SU-DHL-6 (cell line): ENCODE measurements at regions not wholly inside any gene's neighbourhood (a gene's known extent, or its start where the extent isn't known, plus 50 kb on each side); places are given as distances from the start of the nearest gene placed in this dataset.

Experiments used
- H2AFZ ChIP-seq: fragments of 200-600 bp; sonication (generic); 2 replicates; pipeline ENCODE4 v1.6.1; 2014; ENCODE audit warnings: low read depth, mild to moderate bottlenecking, moderate library complexity, mixed read lengths, antibody characterized with exemption, low read length; ENCODE audit not compliant: severe bottlenecking
- H3F3A ChIP-seq: fragments of 200-600 bp; shearing (Covaris generic); 2 replicates; pipeline ENCODE4 v1.6.0; 2016; ENCODE audit warnings: antibody characterized with exemption, mild to moderate bottlenecking; ENCODE audit not compliant: insufficient read depth
- H3K27ac ChIP-seq: fragments of 200-600 bp; sonication (generic); 2 replicates; pipeline ENCODE4 v1.5.1; 2016; ENCODE audit warnings: low read depth, mild to moderate bottlenecking, low read length, moderate library complexity, mixed read lengths
- H3K27me3 ChIP-seq: fragments of 200-600 bp; sonication (generic), shearing (Covaris generic); 2 replicates; pipeline ENCODE4 v1.6.0; 2014; ENCODE audit warnings: mild to moderate bottlenecking, low read length
- H3K36me3 ChIP-seq: fragments of 200-600 bp; sonication (generic); 2 replicates; pipeline ENCODE4 v1.6.1; 2014; ENCODE audit warnings: mild to moderate bottlenecking, low read length, mixed read lengths
- H3K4me2 ChIP-seq: fragments of 300-600, 200-600 bp; shearing (Covaris generic), sonication (generic); 2 replicates; pipeline ENCODE4 v1.6.0; 2014; ENCODE audit warnings: low read length, low read depth, mild to moderate bottlenecking; ENCODE audit not compliant: poor library complexity, severe bottlenecking
- H3K4me3 ChIP-seq: fragments of 200-600 bp; sonication (generic); 2 replicates; pipeline ENCODE4 v1.5.1; 2014; ENCODE audit warnings: antibody characterized with exemption, low read length, mild to moderate bottlenecking, mixed read lengths; ENCODE audit not compliant: insufficient read depth, poor library complexity, severe bottlenecking
- H3K79me2 ChIP-seq: fragments of 200-600 bp; sonication (generic); 2 replicates; pipeline ENCODE4 v1.6.1; 2014; ENCODE audit warnings: mild to moderate bottlenecking, low read length, moderate library complexity; ENCODE audit not compliant: insufficient read depth
- H3K9ac ChIP-seq: fragments of 200-600 bp; sonication (generic); 2 replicates; pipeline ENCODE4 v1.7.0; 2014; ENCODE audit warnings: mild to moderate bottlenecking, low read length
- H3K9me2 ChIP-seq: fragments of 200-600 bp; sonication (generic); replicated peaks from 2 replicates; pipeline ENCODE4 v1.6.1; 2014; ENCODE audit warnings: low read length; ENCODE audit not compliant: insufficient read depth
- H3K9me3 ChIP-seq: fragments of 200-600 bp; sonication (generic); 2 replicates; pipeline ENCODE4 v1.6.1; 2014; ENCODE audit warnings: low read length, mixed read lengths; ENCODE audit not compliant: insufficient read depth
- H4K20me1 ChIP-seq: fragments of 200-600 bp; sonication (generic); 2 replicates; pipeline ENCODE4 v1.6.1; 2014; ENCODE audit warnings: low read depth, mild to moderate bottlenecking, antibody characterized with exemption, low read length, moderate library complexity, mixed read lengths
- EZH2phosphoT487 ChIP-seq: fragments of 200-600 bp; sonication (generic), shearing (Covaris generic); conservative IDR thresholded peaks from 2 replicates; pipeline ENCODE4 v1.6.1; 2018; ENCODE audit warnings: mild to moderate bottlenecking, antibody characterized with exemption, low read length, moderate library complexity, mixed read lengths
- TF ChIP-seq, protein P1 (sequence below): fragments of 200-600 bp; sonication (generic); IDR thresholded peaks from one replicate; pipeline ENCODE4 v1.5.1; 2017; ENCODE audit warnings: antibody characterized with exemption, mild to moderate bottlenecking, low read length, moderate library complexity; ENCODE audit not compliant: insufficient read depth, poor library complexity, severe bottlenecking

GRCh38 chr10:36748128-36748871 lies 377.1 kb upstream of the ANKRD30A start:
- Histone ChIP-seq H3K4me3 (no peak overlapping the region), H3K9me2 (no peaks in the 10 kb centered on the region), H3K4me2 (no peak overlapping the region), H3F3A (no peaks in the 10 kb centered on the region), H3K27ac (no peak overlapping the region), H3K9me3 (no peaks in the 10 kb centered on the region), H2AFZ (no peak overlapping the region), H3K27me3 (no peaks in the 10 kb centered on the region), H3K36me3 (no peaks in the 10 kb centered on the region), H3K79me2 (no peaks in the 10 kb centered on the region), H4K20me1 (no peaks in the 10 kb centered on the region), H3K9ac (no peak overlapping the region)
- TF ChIP-seq EZH2phosphoT487: no peak
- TF ChIP-seq, protein P1, sequence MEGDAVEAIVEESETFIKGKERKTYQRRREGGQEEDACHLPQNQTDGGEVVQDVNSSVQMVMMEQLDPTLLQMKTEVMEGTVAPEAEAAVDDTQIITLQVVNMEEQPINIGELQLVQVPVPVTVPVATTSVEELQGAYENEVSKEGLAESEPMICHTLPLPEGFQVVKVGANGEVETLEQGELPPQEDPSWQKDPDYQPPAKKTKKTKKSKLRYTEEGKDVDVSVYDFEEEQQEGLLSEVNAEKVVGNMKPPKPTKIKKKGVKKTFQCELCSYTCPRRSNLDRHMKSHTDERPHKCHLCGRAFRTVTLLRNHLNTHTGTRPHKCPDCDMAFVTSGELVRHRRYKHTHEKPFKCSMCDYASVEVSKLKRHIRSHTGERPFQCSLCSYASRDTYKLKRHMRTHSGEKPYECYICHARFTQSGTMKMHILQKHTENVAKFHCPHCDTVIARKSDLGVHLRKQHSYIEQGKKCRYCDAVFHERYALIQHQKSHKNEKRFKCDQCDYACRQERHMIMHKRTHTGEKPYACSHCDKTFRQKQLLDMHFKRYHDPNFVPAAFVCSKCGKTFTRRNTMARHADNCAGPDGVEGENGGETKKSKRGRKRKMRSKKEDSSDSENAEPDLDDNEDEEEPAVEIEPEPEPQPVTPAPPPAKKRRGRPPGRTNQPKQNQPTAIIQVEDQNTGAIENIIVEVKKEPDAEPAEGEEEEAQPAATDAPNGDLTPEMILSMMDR: no peak

DNA sequence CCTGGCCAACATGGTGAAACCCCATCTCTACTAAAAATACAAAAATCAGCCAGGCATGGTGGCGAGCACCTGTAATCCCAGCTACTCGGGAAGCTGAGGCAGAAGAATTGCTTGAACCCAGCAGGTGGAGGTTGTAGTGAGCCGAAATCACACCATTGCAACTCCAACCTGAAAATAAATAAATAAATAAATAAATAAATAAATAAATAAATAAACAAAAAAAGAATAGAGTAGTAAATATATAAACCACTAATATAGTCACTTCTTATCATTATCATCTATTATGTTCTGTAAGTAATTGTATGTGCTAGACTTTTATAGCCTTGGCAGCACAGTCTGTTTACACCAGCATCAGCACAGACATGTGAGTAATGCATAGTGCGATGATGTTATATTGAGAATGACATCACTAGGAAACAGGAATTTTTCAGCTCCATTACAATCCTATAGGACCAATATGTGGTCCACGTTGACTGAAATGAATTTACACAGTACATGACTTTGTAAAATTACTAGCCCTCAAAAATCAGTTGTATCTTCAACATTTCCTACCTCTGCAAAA lies 385.4 kb upstream of the ANKRD30A start:
- Histone ChIP-seq H3K4me2 (no peak overlapping the region), H3K9ac (no peak overlapping the region), H3K4me3 (no peak overlapping the region), H3K36me3 (no peaks in the 10 kb centered on the region), H3K79me2 (no peaks in the 10 kb centered on the region), H3K9me2 (no peaks in the 10 kb centered on the region), H2AFZ (no peak overlapping the region), H3K27me3 (no peaks in the 10 kb centered on the region), H3K9me3 (no peaks in the 10 kb centered on the region), H4K20me1 (no peaks in the 10 kb centered on the region), H3F3A (no peaks in the 10 kb centered on the region), H3K27ac (no peak overlapping the region)
- TF ChIP-seq, protein P1: no peak
- no peak for TF ChIP-seq EZH2phosphoT487

GRCh38 chr10:36738738-36739431 lies 386.5 kb upstream of the ANKRD30A start:
- no peak overlapping the region for H3K27ac ChIP-seq

More at GRCh38 chr10:36738738-36739431, 386.5 kb upstream of the ANKRD30A start:
- no peaks in the 10 kb centered on the region for H3K9me2 ChIP-seq
- no peak overlapping the region for H2AFZ ChIP-seq
- no peak overlapping the region for H3K9ac ChIP-seq
- no peak overlapping the region for H3K4me2 ChIP-seq
- H3K9me3 ChIP-seq: no peaks in the 10 kb centered on the region
- H3F3A ChIP-seq: no peaks in the 10 kb centered on the region
- H3K36me3 ChIP-seq: no peaks in the 10 kb centered on the region
- no peaks in the 10 kb centered on the region for H4K20me1 ChIP-seq
- no peaks in the 10 kb centered on the region for H3K79me2 ChIP-seq
- H3K27me3 ChIP-seq: no peaks in the 10 kb centered on the region
- H3K4me3 ChIP-seq: no peak overlapping the region
- TF ChIP-seq, protein P1: no peak
- TF ChIP-seq EZH2phosphoT487: no peak
